HCT116 (cell line): ENCODE measurements at regions not wholly inside any gene's neighbourhood (a gene's known extent, or its start where the extent isn't known, plus 50 kb on each side); places are given as distances from the start of the nearest gene placed in this dataset.

Source experiments
- ATAC-seq: fragments of 200-7000 bp; cut with Tn5 transposase; 2 replicates; pipeline ENCODE4 v1.9.1; 2020; ENCODE audit warnings: mild to moderate bottlenecking, moderate library complexity
- BruUV-seq: library from RNA; stranded (reverse); fragments of 400-500 nt; replicated peaks from 2 replicates; lab custom pipeline; 2021; lab: Mats Ljungman, UMichigan
- CTCF ChIA-PET: fragments of 300-600 bp; sonication (Branson Sonifier 250); formaldehyde crosslinking; loops from one replicate; lab custom pipeline; 2021; ENCODE audit warnings: antibody characterized with exemption; lab: Charles Lee
- POLR2A ChIA-PET: fragments of 300-600, 350-600 bp; sonication (Branson Sonifier 250); formaldehyde crosslinking; loops from one replicate; lab custom pipeline; 2021; ENCODE audit warnings: antibody characterized with exemption; lab: Charles Lee
- RAD21 ChIA-PET, 2 experiments: fragments of 300-600 bp; sonication (Branson Sonifier 250); formaldehyde crosslinking; loops; one replicate each; lab custom pipeline; 2023; ENCODE audit warnings: low total read pairs in 2 of 2; ENCODE audit not compliant: uncharacterized antibody in 2 of 2, unreplicated experiment in 2 of 2, low non-redundant PET in 1 of 2; lab: Charles Lee
- DNase-seq: peaks from one replicate; pipeline ENCODE4 v3.0.0-alpha.2; 2010; ENCODE audit warnings: low read depth, low spot score
- H2AFZ ChIP-seq: fragments of 200-600 bp; shearing (Covaris generic), sonication (generic); 2 replicates; pipeline ENCODE4 v1.6.1; 2017; ENCODE audit warnings: low read depth, mixed run types, mixed read lengths, antibody characterized with exemption, low read length; ENCODE audit not compliant: poor library complexity, severe bottlenecking
- H3K27ac ChIP-seq: 2 replicates; pipeline ENCODE4 v1.5.1; 2012; ENCODE audit warnings: low read depth, low read length
- H3K27me3 ChIP-seq: fragments of 200-600 bp; sonication (generic); 2 replicates; pipeline ENCODE4 v1.6.1; 2016; ENCODE audit warnings: mixed run types, low read length, mixed read lengths; ENCODE audit not compliant: insufficient read depth
- H3K36me3 ChIP-seq, 2 experiments: fragments of 200-500 bp in 1 of 2; fragments of 200-600 bp in 1 of 2; sonication (Bioruptor generic) in 1 of 2; sonication (generic) in 1 of 2; 2 replicates each; pipeline versions ENCODE4 v1.5.1 to v1.6.1; 2014 to 2016; ENCODE audit warnings: low read length in 2 of 2, inconsistent platforms in 1 of 2, mixed read lengths in 1 of 2, mixed run types in 1 of 2; ENCODE audit not compliant: insufficient read depth in 2 of 2, control insufficient read depth in 1 of 2
- H3K4me1 ChIP-seq, 2 experiments: fragments of 200-600 bp in 1 of 2; sonication (generic) in 1 of 2; 2 replicates each; pipeline versions ENCODE4 v1.5.1 to v1.6.1; 2012 to 2017; ENCODE audit warnings: low read length in 2 of 2, inconsistent platforms in 1 of 2, mild to moderate bottlenecking in 1 of 2, mixed read lengths in 1 of 2, mixed run types in 1 of 2, moderate library complexity in 1 of 2; ENCODE audit not compliant: insufficient read depth in 2 of 2, control insufficient read depth in 1 of 2
- H3K4me2 ChIP-seq: fragments of 200-600 bp; sonication (generic); 2 replicates; pipeline ENCODE4 v1.6.1; 2017; ENCODE audit warnings: mixed run types, low read length, mixed read lengths
- H3K4me3 ChIP-seq, 2 experiments: fragments of 200-600 bp in 1 of 2; sonication (generic) in 1 of 2; replicated peaks in 1 of 2; 2 replicates each; pipeline ENCODE4 v1.5.1; 2011 to 2016; ENCODE audit warnings: low read length in 2 of 2, control low read depth in 1 of 2, low read depth in 1 of 2, mild to moderate bottlenecking in 1 of 2, mixed read lengths in 1 of 2, mixed run types in 1 of 2
- H3K79me2 ChIP-seq: fragments of 200-600 bp; sonication (generic); 2 replicates; pipeline ENCODE4 v1.6.1; 2017; ENCODE audit warnings: mild to moderate bottlenecking, mixed run types, low read length, moderate library complexity, mixed read lengths; ENCODE audit not compliant: insufficient read depth
- H3K9ac ChIP-seq: fragments of 200-600 bp; sonication (generic); 2 replicates; pipeline ENCODE4 v1.6.1; 2016; ENCODE audit warnings: low read length, mixed read lengths
- H3K9me2 ChIP-seq: fragments of 200-600 bp; sonication (generic), shearing (Covaris generic); 2 replicates; pipeline ENCODE4 v1.6.1; 2017; ENCODE audit warnings: mixed run types, mild to moderate bottlenecking, moderate library complexity; ENCODE audit not compliant: insufficient read depth
- H3K9me3 ChIP-seq, 2 experiments: fragments of 200-500 bp in 1 of 2; fragments of 200-600 bp in 1 of 2; sonication (Bioruptor generic) in 1 of 2; sonication (generic) in 1 of 2; 2 replicates each; pipeline ENCODE4 v1.6.1; 2014 to 2017; ENCODE audit warnings: low read length in 2 of 2, mixed read lengths in 2 of 2, inconsistent platforms in 1 of 2, low read depth in 1 of 2, mild to moderate bottlenecking in 1 of 2, mixed run types in 1 of 2, moderate library complexity in 1 of 2; ENCODE audit not compliant: control insufficient read depth in 1 of 2, insufficient read depth in 1 of 2
- H4K20me1 ChIP-seq: fragments of 200-600 bp; sonication (generic), shearing (Covaris generic); 2 replicates; pipeline ENCODE4 v1.6.1; 2017; ENCODE audit warnings: mixed run types, mild to moderate bottlenecking, moderate library complexity; ENCODE audit not compliant: insufficient read depth
- CEBPB ChIP-seq: IDR thresholded peaks from 2 replicates; pipeline ENCODE4 v1.6.1; 2012; ENCODE audit warnings: low read depth
- ELF1 ChIP-seq: IDR thresholded peaks from 2 replicates; pipeline ENCODE4 v1.6.1; 2012; ENCODE audit warnings: low read depth, borderline replicate concordance
- EZH2 ChIP-seq: fragments of 200-600 bp; sonication (generic); IDR thresholded peaks from 2 replicates; pipeline ENCODE4 v1.6.1; 2017; ENCODE audit warnings: antibody characterized with exemption, mixed run types
- EZH2phosphoT487 ChIP-seq: fragments of 200-600 bp; IDR thresholded peaks from 2 replicates; pipeline ENCODE4 v1.6.1; 2018; ENCODE audit warnings: antibody characterized with exemption, borderline replicate concordance
- FOSL1 ChIP-seq: IDR thresholded peaks from 2 replicates; pipeline ENCODE4 v1.6.1; 2012; ENCODE audit warnings: low read depth
- JUND ChIP-seq: IDR thresholded peaks from 2 replicates; pipeline ENCODE4 v1.6.1; 2012
- POLR2A ChIP-seq: IDR thresholded peaks from 2 replicates; pipeline ENCODE4 v1.7.0; 2011; ENCODE audit warnings: borderline replicate concordance; ENCODE audit not compliant: insufficient read depth, insufficient read length; ENCODE audit errors: extremely low read depth
- RAD21 ChIP-seq: IDR thresholded peaks from 2 replicates; pipeline ENCODE4 v1.6.1; 2012; ENCODE audit warnings: low read depth, mild to moderate bottlenecking
- SIN3A ChIP-seq: IDR thresholded peaks from 2 replicates; pipeline ENCODE4 v1.6.1; 2012; ENCODE audit warnings: low read depth
- SP1 ChIP-seq: IDR thresholded peaks from 2 replicates; pipeline ENCODE4 v1.6.1; 2012; ENCODE audit warnings: low read depth
- SRF ChIP-seq: IDR thresholded peaks from 2 replicates; pipeline ENCODE4 v1.6.1; 2012; ENCODE audit warnings: low read depth
- TCF7L2 ChIP-seq: IDR thresholded peaks from 2 replicates; pipeline ENCODE4 v1.7.0; 2011; ENCODE audit warnings: borderline replicate concordance, inconsistent platforms; ENCODE audit not compliant: insufficient read depth, insufficient read length; ENCODE audit errors: extremely low read depth
- YY1 ChIP-seq: IDR thresholded peaks from 2 replicates; pipeline ENCODE4 v1.6.1; 2011; ENCODE audit warnings: low read length, low read depth, moderate library complexity, mild to moderate bottlenecking; ENCODE audit not compliant: insufficient replicate concordance; ENCODE audit errors: extremely low read depth
- ZFX ChIP-seq: fragments of 450-650 bp; IDR thresholded peaks from 2 replicates; pipeline ENCODE4 v1.6.1; 2017
- ZNF274 ChIP-seq: fragments of 200-500 bp; sonication (Bioruptor generic); IDR thresholded peaks from 2 replicates; pipeline ENCODE4 v1.6.1; 2014; ENCODE audit warnings: mild to moderate bottlenecking, low read depth, low read length, inconsistent platforms
- intact Hi-C: fragments of 100-400 bp; cut with micrococcal nuclease; formaldehyde crosslinking; loops from 2 replicates; pipeline ENCODE4 v1.10.0; 2022
- TF ChIP-seq, protein P1 (sequence below): IDR thresholded peaks from 2 replicates; pipeline ENCODE4 v1.6.1; 2012; ENCODE audit warnings: low read depth
- TF ChIP-seq, protein P2 (sequence below): IDR thresholded peaks from 2 replicates; pipeline ENCODE4 v1.6.1; 2012
- TF ChIP-seq, protein P3 (sequence below): IDR thresholded peaks from 2 replicates; pipeline ENCODE4 v1.6.1; 2011; ENCODE audit warnings: mild to moderate bottlenecking, low read length, moderate library complexity; ENCODE audit not compliant: insufficient replicate concordance; ENCODE audit errors: extremely low read depth
- TF ChIP-seq, protein P4 (sequence below), 3 experiments: fragments of 200-600 bp in 1 of 3; sonication (generic) in 1 of 3; IDR thresholded peaks in 2 of 3; conservative IDR thresholded peaks in 1 of 3; 2 replicates each; pipeline ENCODE4 v1.5.1; 2012 to 2017; ENCODE audit warnings: low read depth in 2 of 3, low read length in 2 of 3, antibody characterized with exemption in 1 of 3, borderline replicate concordance in 1 of 3, control low read depth in 1 of 3, mild to moderate bottlenecking in 1 of 3, mixed read lengths in 1 of 3, mixed run types in 1 of 3, moderate library complexity in 1 of 3; ENCODE audit not compliant: insufficient read depth in 1 of 3
- TF ChIP-seq, protein P5 (sequence below): IDR thresholded peaks from 2 replicates; pipeline ENCODE4 v1.6.1; 2012

DNA sequence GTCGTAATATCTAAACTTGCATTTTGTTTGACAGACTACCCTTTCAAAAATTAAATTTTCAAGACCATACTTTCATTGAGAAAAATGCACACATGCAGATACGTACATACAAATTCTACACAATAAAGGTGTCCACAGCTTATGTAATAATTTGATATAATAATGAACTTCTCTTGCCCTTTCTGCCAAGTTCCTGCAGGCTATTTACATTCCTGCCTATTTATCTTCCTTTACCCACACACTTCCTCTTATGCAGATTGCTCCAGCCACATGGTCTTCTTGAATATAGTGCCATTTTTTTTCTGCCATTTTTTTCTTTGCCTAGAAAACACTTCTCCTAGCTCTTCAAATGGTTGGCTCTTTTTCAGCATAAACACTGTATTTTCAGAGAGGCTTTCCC lies 826.9 kb upstream of the CDH8 start:
- no TSS peak for BruUV-seq
- Histone ChIP-seq H3K27me3 (no peaks in the 10 kb centered on the region), H3K4me2 (no peak overlapping the region), H3K9me2 (no peaks in the 10 kb centered on the region), H3K27ac (no peak overlapping the region), H3K36me3 (no peaks in the 10 kb centered on the region), H3K9ac (no peak overlapping the region), H4K20me1 (no peaks in the 10 kb centered on the region), H3K79me2 (no peaks in the 10 kb centered on the region), H3K9me3 (peaks cover 3 to 35% of the 10 kb centered on the region in 2 experiments; a peak in 2 of 4 replicates), H2AFZ (no peak overlapping the region), H3K4me3 (no peak overlapping the region), H3K4me1 (no peaks in the 10 kb centered on the region)
- DNase-seq: no peak
- CTCF ChIA-PET: no interaction called here
- TF ChIP-seq CEBPB (no peak), YY1 (no peak), SRF (no peak), TCF7L2 (no peak), RAD21 (no peak), SIN3A (no peak), POLR2A (no peak), ZFX (no peak), ELF1 (no peak), SP1 (no peak), EZH2phosphoT487 (no peak), JUND (no peak), EZH2 (no peak), ZNF274 (no peak), FOSL1 (no peak)
- TF ChIP-seq, protein P1, sequence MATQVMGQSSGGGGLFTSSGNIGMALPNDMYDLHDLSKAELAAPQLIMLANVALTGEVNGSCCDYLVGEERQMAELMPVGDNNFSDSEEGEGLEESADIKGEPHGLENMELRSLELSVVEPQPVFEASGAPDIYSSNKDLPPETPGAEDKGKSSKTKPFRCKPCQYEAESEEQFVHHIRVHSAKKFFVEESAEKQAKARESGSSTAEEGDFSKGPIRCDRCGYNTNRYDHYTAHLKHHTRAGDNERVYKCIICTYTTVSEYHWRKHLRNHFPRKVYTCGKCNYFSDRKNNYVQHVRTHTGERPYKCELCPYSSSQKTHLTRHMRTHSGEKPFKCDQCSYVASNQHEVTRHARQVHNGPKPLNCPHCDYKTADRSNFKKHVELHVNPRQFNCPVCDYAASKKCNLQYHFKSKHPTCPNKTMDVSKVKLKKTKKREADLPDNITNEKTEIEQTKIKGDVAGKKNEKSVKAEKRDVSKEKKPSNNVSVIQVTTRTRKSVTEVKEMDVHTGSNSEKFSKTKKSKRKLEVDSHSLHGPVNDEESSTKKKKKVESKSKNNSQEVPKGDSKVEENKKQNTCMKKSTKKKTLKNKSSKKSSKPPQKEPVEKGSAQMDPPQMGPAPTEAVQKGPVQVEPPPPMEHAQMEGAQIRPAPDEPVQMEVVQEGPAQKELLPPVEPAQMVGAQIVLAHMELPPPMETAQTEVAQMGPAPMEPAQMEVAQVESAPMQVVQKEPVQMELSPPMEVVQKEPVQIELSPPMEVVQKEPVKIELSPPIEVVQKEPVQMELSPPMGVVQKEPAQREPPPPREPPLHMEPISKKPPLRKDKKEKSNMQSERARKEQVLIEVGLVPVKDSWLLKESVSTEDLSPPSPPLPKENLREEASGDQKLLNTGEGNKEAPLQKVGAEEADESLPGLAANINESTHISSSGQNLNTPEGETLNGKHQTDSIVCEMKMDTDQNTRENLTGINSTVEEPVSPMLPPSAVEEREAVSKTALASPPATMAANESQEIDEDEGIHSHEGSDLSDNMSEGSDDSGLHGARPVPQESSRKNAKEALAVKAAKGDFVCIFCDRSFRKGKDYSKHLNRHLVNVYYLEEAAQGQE: no peak
- TF ChIP-seq, protein P2, sequence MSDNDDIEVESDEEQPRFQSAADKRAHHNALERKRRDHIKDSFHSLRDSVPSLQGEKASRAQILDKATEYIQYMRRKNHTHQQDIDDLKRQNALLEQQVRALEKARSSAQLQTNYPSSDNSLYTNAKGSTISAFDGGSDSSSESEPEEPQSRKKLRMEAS: no peak
- TF ChIP-seq, protein P3, sequence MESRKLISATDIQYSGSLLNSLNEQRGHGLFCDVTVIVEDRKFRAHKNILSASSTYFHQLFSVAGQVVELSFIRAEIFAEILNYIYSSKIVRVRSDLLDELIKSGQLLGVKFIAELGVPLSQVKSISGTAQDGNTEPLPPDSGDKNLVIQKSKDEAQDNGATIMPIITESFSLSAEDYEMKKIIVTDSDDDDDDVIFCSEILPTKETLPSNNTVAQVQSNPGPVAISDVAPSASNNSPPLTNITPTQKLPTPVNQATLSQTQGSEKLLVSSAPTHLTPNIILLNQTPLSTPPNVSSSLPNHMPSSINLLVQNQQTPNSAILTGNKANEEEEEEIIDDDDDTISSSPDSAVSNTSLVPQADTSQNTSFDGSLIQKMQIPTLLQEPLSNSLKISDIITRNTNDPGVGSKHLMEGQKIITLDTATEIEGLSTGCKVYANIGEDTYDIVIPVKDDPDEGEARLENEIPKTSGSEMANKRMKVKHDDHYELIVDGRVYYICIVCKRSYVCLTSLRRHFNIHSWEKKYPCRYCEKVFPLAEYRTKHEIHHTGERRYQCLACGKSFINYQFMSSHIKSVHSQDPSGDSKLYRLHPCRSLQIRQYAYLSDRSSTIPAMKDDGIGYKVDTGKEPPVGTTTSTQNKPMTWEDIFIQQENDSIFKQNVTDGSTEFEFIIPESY: no peak
- TF ChIP-seq, protein P4, sequence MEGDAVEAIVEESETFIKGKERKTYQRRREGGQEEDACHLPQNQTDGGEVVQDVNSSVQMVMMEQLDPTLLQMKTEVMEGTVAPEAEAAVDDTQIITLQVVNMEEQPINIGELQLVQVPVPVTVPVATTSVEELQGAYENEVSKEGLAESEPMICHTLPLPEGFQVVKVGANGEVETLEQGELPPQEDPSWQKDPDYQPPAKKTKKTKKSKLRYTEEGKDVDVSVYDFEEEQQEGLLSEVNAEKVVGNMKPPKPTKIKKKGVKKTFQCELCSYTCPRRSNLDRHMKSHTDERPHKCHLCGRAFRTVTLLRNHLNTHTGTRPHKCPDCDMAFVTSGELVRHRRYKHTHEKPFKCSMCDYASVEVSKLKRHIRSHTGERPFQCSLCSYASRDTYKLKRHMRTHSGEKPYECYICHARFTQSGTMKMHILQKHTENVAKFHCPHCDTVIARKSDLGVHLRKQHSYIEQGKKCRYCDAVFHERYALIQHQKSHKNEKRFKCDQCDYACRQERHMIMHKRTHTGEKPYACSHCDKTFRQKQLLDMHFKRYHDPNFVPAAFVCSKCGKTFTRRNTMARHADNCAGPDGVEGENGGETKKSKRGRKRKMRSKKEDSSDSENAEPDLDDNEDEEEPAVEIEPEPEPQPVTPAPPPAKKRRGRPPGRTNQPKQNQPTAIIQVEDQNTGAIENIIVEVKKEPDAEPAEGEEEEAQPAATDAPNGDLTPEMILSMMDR (IDR thresholded peaks at IDR 0.05 in 2 of 3, conservative IDR thresholded peaks at IDR 0.05 in 1 of 3; ENCODE audit: borderline replicate concordance in 1 of 3, insufficient read depth in 1 of 3, low read depth in 2 of 3, low read length in 2 of 3): no peak
- TF ChIP-seq, protein P5, sequence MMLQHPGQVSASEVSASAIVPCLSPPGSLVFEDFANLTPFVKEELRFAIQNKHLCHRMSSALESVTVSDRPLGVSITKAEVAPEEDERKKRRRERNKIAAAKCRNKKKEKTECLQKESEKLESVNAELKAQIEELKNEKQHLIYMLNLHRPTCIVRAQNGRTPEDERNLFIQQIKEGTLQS: no peak
- intact Hi-C loops: no loop called here
- POLR2A ChIA-PET: no interaction called here
- RAD21 ChIA-PET: no interaction called here
- no peak for ATAC-seq
